ENCODE measurements at regions not wholly inside any gene's neighbourhood (a gene's known extent, or its start where the extent isn't known, plus 50 kb on each side); places are given as distances from the start of the nearest gene placed in this dataset.
"Not testable (repeated sequence)": the region's sequence is repeated elsewhere in the genome, so short reads cannot be mapped to it uniquely, and the experiment has no call there.

DNA sequence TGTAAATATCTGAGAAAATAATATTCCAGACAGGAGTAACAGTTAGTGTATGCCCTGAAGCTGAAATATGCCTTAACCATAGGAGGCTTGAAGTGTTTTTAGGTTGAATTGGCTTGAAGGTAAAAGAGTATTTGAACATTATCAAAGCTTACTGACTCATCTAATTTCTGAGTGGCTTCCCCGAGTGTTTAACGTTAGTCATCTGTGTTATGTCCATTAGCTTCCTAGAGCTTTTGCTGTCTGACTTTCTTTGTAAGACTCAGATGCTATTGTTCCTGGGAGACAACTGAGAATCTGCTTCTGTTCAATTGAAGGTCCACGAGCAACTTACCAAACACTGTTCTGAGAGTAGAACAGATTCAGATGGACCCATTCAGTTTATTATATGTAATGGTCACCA is 656.8 kb upstream of the NECTIN3 start:
- H3K4me1 Mint-ChIP-seq (ENCODE audit: low read depth), result no peaks in the 10 kb centered on the region
- intact Hi-C loops (cut with micrococcal nuclease), result no loop called here
- H3K27me3 Mint-ChIP-seq, result no peaks in the 10 kb centered on the region
- H3K9me3 Mint-ChIP-seq, result no peaks in the 10 kb centered on the region
- no peaks in the 10 kb centered on the region for H3K36me3 Mint-ChIP-seq (ENCODE audit: low read depth)
- H3K4me3 Mint-ChIP-seq, result no peak overlapping the region
- H3K27ac Mint-ChIP-seq, result no peak overlapping the region

DNA sequence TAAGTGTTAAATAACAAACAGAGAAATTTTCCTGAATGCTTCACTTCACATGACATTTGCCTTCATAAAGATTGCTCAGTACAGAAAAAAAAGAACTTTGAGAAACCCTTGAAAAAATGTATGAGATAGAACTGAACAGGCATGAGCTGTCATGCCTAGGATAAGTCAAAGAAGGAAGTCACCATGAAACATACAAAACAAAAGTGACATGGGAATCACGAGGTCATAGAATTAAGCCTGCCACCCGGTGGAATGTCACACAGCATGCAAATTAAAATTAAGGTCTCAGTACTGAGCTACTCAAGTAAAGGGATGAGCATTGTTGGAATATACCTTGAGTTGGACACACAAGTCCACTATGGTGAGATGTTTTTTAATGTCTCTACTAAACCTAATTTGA is 652.5 kb upstream of the NECTIN3 start:
- intact Hi-C loops (cut with micrococcal nuclease), result no loop called here
- no peaks in the 10 kb centered on the region for H3K27me3 Mint-ChIP-seq
- no peaks in the 10 kb centered on the region for H3K36me3 Mint-ChIP-seq (ENCODE audit: low read depth)
- H3K27ac Mint-ChIP-seq, result no peak overlapping the region
- H3K4me3 Mint-ChIP-seq, result no peak overlapping the region
- no peaks in the 10 kb centered on the region for H3K4me1 Mint-ChIP-seq (ENCODE audit: low read depth)
- H3K9me3 Mint-ChIP-seq, result no peaks in the 10 kb centered on the region

DNA sequence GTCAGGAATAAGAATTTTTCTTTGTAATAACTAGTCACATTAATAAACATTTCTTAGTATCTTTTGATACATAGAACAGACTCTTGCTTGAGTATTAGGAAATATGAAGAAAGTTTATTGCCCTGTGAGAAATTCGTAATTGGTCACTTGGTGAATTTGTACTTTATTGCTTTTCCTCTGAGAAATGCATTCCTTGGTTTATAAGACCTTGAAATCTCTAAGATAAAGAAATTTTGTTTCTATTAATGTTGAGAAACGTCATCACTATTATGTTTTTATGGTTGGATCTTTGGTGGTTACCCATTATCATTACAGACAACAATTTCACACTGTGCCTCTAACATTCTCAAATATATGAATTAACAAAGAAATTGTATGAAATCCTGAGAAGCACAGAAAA is 652.0 kb upstream of the NECTIN3 start:
- Mint-ChIP-seq H3K4me3 (no peak overlapping the region), H3K27me3 (no peaks in the 10 kb centered on the region), H3K9me3 (no peaks in the 10 kb centered on the region), H3K4me1 (ENCODE audit: low read depth) (no peaks in the 10 kb centered on the region), H3K27ac (no peak overlapping the region), H3K36me3 (ENCODE audit: low read depth) (no peaks in the 10 kb centered on the region)
- intact Hi-C loops (cut with micrococcal nuclease), result no loop called here

DNA sequence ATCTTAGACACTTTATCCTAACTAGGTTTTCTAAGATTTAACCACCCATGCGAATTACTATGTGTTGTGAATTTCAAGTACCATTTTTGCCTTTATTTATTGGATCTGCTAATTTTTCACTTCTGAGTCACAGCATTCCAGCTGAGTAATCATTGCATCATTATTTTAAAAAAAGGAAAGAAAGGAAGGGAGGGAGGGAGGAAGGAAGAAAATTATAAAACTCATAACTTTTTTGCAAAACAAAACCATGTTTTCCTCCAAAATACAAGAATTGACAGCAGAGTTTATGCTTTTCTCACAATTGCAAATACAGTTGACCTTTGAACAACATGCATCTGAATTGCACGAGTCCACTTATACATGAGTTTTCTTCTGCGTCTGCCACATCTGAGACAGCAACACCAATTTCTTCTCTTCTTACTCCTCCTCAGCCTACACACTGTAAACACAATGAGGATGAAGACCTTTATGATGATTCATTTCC is 651.4 kb upstream of the NECTIN3 start:
- intact Hi-C loops (cut with micrococcal nuclease), result no loop called here
- Mint-ChIP-seq H3K27me3 (no peaks in the 10 kb centered on the region), H3K9me3 (no peaks in the 10 kb centered on the region), H3K4me3 (no peak overlapping the region), H3K27ac (no peak overlapping the region), H3K36me3 (ENCODE audit: low read depth) (no peaks in the 10 kb centered on the region), H3K4me1 (ENCODE audit: low read depth) (no peaks in the 10 kb centered on the region)

DNA sequence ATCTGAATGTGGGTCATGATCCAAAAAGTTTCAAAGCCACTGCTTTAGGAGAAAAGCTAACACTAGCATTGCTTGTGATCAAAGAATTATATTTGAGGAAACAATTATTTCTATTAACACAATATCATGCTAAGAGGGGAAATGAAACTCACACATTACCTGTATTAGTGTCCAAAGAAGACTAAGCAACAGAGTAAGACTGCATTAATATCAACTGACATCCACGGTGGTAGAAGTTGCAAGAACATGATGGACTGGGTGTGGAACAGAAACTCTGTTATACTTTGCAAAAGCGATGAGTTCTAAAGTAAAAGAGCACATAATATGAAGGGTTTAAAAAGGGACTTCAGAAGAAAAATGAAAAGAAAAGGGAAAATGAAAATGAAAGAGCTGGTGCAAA is 648.3 kb upstream of the NECTIN3 start:
- no peaks in the 10 kb centered on the region for H3K27me3 Mint-ChIP-seq
- H3K27ac Mint-ChIP-seq, result no peak overlapping the region
- intact Hi-C loops (cut with micrococcal nuclease), result no loop called here
- no peaks in the 10 kb centered on the region for H3K9me3 Mint-ChIP-seq
- no peaks in the 10 kb centered on the region for H3K36me3 Mint-ChIP-seq (ENCODE audit: low read depth)
- H3K4me3 Mint-ChIP-seq, result no peak overlapping the region
- no peaks in the 10 kb centered on the region for H3K4me1 Mint-ChIP-seq (ENCODE audit: low read depth)

DNA sequence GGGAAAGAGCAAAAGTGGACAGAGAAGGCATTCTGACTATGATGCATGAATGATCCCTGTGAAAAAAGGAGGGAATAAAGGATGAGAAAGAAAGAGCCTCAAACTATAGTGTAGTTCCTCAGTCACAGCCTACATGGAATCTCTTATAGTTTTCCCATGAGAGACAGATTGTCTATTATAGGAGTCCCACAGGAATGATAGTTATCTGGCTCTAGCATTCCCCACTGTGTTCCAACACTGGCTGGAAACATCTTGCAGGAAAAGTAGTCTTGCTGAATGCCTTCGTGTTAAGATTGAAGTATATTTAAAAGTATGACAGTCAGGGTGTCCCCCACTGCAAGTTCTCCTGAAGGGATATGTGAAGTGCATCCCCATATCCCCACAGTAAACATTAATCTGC is 641.5 kb upstream of the NECTIN3 start:
- Mint-ChIP-seq H3K9me3 (no peaks in the 10 kb centered on the region), H3K36me3 (ENCODE audit: low read depth) (no peaks in the 10 kb centered on the region), H3K4me1 (ENCODE audit: low read depth) (no peaks in the 10 kb centered on the region), H3K4me3 (no peak overlapping the region), H3K27me3 (no peaks in the 10 kb centered on the region), H3K27ac (no peak overlapping the region)
- intact Hi-C loops (cut with micrococcal nuclease), result no loop called here

DNA sequence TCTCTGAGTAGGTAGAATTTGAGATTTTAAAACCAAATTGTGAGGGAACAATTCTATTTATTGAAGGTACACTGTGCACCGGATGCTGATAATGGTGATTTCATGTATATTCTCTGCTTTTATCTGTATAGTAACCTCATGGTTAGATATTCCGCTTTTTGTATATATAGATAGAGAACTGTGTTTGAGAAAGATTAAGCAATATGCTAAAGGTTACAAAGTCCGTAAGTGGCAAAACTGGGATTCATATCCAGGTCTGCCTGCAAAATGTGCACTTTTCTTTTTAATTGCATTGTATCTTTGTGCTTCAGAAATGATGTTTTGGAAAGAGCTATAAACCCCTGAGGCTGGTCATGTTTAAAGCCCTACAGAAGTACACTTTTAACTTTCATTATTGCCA is 635.4 kb upstream of the NECTIN3 start:
- no peak overlapping the region for H3K27ac Mint-ChIP-seq
- no peaks in the 10 kb centered on the region for H3K4me1 Mint-ChIP-seq (ENCODE audit: low read depth)
- H3K27me3 Mint-ChIP-seq, result no peaks in the 10 kb centered on the region
- intact Hi-C loops (cut with micrococcal nuclease), result no loop called here
- H3K4me3 Mint-ChIP-seq, result no peak overlapping the region
- H3K36me3 Mint-ChIP-seq (ENCODE audit: low read depth), result no peaks in the 10 kb centered on the region
- no peaks in the 10 kb centered on the region for H3K9me3 Mint-ChIP-seq

DNA sequence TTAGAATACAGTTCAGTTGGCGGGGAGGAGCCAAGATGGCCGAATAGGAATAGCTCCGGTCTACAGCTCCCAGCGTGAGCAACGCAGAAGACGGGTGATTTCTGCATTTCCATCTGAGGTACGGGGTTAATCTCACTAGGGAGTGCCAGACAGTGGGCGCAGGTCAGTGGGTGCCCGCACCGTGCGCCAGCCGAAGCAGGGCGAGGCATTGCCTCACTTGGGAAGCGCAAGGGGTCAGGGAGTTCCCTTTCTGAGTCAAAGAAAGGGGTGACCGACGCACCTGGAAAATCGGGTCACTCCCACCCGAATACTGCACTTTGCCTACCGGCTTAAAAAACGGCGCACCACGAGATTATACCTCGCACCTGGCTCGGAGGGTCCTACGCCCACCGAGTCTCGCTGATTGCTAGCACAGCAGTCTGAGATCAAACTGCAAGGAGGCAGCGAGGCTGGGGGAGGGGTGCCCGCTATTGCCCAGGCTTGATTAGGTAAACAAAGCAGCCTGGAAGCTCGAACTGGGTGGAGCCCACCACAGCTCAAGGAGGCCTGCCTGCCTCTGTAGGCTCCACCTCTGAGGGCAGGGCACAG is 631.5 kb upstream of the NECTIN3 start:
- H3K27me3 Mint-ChIP-seq; H3K4me1 Mint-ChIP-seq (ENCODE audit: low read depth); intact Hi-C loops (cut with micrococcal nuclease); H3K36me3 Mint-ChIP-seq (ENCODE audit: low read depth); H3K4me3 Mint-ChIP-seq; H3K9me3 Mint-ChIP-seq; H3K27ac Mint-ChIP-seq: not testable (repeated sequence)

DNA sequence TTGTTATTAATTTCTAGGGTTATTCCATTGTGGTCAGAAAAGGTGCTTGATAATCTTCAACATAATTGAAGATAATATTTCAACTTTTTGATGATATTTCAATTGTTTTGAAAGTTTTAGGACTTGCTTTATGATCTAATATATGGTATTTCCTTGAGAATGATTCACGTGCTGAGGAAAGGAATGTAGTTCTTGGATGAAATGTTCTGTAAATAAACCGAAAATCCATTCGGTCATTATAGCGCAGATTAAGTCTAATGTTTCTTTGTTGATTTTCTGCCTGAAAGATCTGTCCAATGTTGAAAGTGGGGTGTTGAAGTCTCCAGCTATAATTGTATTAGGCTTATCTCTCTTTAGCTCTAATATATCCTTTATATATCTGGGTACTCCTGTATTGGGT is 617.5 kb upstream of the NECTIN3 start:
- Mint-ChIP-seq H3K36me3 (ENCODE audit: low read depth) (no peaks in the 10 kb centered on the region), H3K4me1 (ENCODE audit: low read depth) (no peaks in the 10 kb centered on the region), H3K27ac (no peak overlapping the region), H3K4me3 (no peak overlapping the region), H3K27me3 (no peaks in the 10 kb centered on the region), H3K9me3 (peaks cover 40% of the 10 kb centered on the region)
- intact Hi-C loops (cut with micrococcal nuclease), result no loop called here

DNA sequence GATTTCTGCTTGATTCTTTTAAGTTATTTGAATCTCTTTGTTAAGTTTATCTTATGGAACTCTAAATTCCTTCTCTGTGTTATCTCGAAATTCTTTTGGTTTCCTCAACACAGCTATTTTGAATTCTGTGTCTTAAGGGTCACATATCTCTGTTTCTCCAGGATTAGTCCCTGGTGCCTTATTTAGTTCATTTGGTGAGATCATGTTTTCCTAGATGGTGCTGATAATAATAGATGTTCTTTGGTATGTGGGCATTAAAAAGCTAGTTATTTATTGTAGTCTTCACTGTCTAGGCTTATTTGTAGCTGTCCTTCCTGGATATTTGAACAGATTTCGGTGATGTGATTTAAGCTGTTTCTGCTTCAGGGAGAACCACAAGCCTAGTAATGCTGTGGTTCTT is 615.6 kb upstream of the NECTIN3 start:
- intact Hi-C loops (cut with micrococcal nuclease), result no loop called here
- H3K27ac Mint-ChIP-seq, result no peak overlapping the region
- peaks cover 40% of the 10 kb centered on the region for H3K9me3 Mint-ChIP-seq
- H3K27me3 Mint-ChIP-seq, result no peaks in the 10 kb centered on the region
- no peaks in the 10 kb centered on the region for H3K4me1 Mint-ChIP-seq (ENCODE audit: low read depth)
- no peaks in the 10 kb centered on the region for H3K36me3 Mint-ChIP-seq (ENCODE audit: low read depth)
- no peak overlapping the region for H3K4me3 Mint-ChIP-seq

DNA sequence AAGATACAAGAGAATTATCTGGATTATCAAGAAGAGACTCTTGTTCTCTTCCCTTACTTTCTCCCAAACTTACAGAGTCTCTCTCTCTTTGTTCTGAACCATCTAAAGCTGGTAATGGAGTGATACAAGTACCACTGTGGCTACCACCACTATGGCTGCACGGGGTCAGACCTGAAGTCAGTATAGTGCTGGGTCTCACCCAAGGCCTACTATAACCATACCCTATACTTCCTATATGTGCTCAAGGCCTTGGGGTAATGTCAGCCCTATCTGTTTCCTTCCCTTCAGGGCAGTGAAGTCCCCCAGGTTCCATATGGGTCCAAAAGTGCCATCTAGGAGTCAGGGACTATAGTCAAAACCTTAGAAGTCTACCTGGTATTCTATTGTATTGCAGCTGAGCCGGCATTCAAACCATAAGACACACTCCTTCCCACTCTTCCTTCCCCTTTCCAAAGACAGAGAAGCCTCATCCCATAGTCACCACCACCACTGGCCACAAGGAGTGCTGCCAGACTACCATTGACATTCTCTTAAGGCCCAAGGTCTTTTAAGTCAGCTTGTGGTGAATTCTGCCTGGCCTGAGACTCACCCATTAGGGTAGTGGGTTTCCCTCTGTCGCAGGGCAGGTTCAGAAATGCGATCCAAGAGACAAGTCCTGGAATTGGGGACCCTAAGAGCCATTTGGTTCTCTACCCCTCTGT is 615.0 kb upstream of the NECTIN3 start:
- Mint-ChIP-seq H3K27me3 (no peaks in the 10 kb centered on the region), H3K9me3 (peaks cover 40% of the 10 kb centered on the region), H3K4me3 (no peak overlapping the region), H3K4me1 (ENCODE audit: low read depth) (no peaks in the 10 kb centered on the region), H3K36me3 (ENCODE audit: low read depth) (no peaks in the 10 kb centered on the region), H3K27ac (no peak overlapping the region)
- intact Hi-C loops (cut with micrococcal nuclease), result no loop called here

DNA sequence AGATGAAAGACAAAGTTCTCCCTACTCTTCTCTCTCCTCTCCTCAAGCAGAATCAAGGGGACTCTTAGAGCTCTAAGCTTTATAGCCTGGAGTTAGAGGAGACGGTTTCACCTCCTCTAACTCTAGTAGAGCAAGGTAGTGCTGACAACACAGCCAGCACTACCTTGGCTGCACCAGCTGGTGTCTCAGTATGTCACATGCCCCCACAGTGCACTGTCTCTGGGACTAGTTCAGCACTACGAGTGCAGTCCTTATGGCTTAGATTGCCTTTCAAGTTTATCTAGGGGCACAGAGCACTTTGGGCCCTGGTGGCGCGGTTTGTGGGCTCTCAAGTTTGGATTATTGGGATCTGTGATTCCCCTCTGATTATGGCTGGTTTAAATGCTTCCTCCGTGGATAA is 614.1 kb upstream of the NECTIN3 start:
- Mint-ChIP-seq H3K4me1 (ENCODE audit: low read depth) (no peaks in the 10 kb centered on the region), H3K9me3 (peaks cover 40% of the 10 kb centered on the region), H3K36me3 (ENCODE audit: low read depth) (no peaks in the 10 kb centered on the region), H3K4me3 (no peak overlapping the region), H3K27me3 (no peaks in the 10 kb centered on the region), H3K27ac (no peak overlapping the region)
- intact Hi-C loops (cut with micrococcal nuclease), result no loop called here

DNA sequence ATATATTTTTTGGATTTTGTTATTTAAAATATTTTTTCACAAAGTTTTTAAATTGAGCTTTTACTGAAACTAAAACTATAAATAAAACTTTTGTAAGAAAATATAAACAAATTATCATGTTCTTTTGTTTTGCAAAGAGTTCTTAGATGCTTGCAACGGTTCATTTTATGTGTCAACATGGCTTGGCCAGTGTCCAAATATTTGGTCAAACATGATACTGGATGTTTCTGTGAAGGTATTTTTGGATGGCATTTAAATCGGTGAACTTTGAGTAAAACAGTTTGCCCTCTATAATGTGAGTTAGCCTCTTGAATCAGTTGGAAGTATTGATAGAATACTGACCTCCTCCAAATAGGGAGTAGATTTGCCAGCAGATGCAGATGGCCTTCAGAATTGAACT is 612.6 kb upstream of the NECTIN3 start:
- H3K27me3 Mint-ChIP-seq, result no peaks in the 10 kb centered on the region
- no peaks in the 10 kb centered on the region for H3K4me1 Mint-ChIP-seq (ENCODE audit: low read depth)
- H3K4me3 Mint-ChIP-seq, result no peak overlapping the region
- no peak overlapping the region for H3K27ac Mint-ChIP-seq
- no peaks in the 10 kb centered on the region for H3K36me3 Mint-ChIP-seq (ENCODE audit: low read depth)
- intact Hi-C loops (cut with micrococcal nuclease), result no loop called here
- peaks cover 40% of the 10 kb centered on the region for H3K9me3 Mint-ChIP-seq

DNA sequence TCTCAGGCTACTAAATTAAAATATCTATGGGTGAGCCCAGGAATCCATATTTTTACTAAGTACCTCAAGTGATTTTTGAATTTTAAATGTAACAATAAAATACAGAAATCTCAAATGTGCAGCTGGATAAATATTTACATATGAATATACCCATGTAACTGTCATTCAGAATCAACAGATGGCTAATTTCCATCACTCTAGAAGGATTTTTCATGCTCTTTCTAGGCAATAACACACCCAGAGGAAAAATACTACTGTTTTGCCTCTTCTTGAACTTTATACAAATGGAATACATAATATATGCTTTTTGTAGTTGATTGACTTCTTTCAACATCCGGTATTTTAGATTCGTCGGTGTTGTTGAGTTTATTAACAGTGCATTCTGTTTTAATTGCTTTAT is 601.3 kb upstream of the NECTIN3 start:
- Mint-ChIP-seq H3K4me3 (no peak overlapping the region), H3K9me3 (peaks cover 19% of the 10 kb centered on the region), H3K27me3 (no peaks in the 10 kb centered on the region), H3K27ac (no peak overlapping the region), H3K36me3 (ENCODE audit: low read depth) (no peaks in the 10 kb centered on the region), H3K4me1 (ENCODE audit: low read depth) (no peaks in the 10 kb centered on the region)
- intact Hi-C loops (cut with micrococcal nuclease), result no loop called here

DNA sequence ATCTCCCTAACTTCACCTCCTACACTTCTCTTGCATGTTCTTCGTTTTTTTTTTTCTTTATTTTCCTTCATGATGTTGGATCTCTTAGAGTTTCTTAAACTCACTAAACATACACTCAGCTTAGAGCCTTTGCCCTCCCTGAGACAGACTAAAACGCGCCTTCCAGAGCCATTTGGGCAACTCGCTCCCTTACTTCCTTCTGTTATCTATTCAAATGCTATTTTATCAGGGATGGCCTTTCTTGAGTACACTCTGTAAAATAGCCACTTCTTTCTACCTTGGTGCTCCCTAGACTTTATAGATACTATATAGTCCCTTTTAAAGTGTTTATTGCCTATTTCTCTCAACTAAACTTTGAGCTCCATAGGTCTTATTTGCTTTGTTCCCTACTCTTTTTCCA is 598.2 kb upstream of the NECTIN3 start:
- Mint-ChIP-seq H3K36me3 (ENCODE audit: low read depth) (no peaks in the 10 kb centered on the region), H3K27me3 (no peaks in the 10 kb centered on the region), H3K27ac (no peak overlapping the region), H3K9me3 (peaks cover 19% of the 10 kb centered on the region), H3K4me1 (ENCODE audit: low read depth) (no peaks in the 10 kb centered on the region), H3K4me3 (no peak overlapping the region)
- intact Hi-C loops (cut with micrococcal nuclease), result no loop called here
